HCT116 (cell line): ENCODE measurements at regions not wholly inside any gene's neighbourhood (a gene's known extent, or its start where the extent isn't known, plus 50 kb on each side); places are given as distances from the start of the nearest gene placed in this dataset.
A peak's percentile ranks its signal among the peaks of the same experiment; 100 is the strongest.
"Not testable (repeated sequence)": the region's sequence is repeated elsewhere in the genome, so short reads cannot be mapped to it uniquely, and the experiment has no call there.

Experiments used
- ATAC-seq: fragments of 200-7000 bp; cut with Tn5 transposase; 2 replicates; pipeline ENCODE4 v1.9.1; 2020; ENCODE audit warnings: mild to moderate bottlenecking, moderate library complexity
- BruUV-seq: library from RNA; stranded (reverse); fragments of 400-500 nt; replicated peaks from 2 replicates; lab custom pipeline; 2021; lab: Mats Ljungman, UMichigan
- CTCF ChIA-PET: fragments of 300-600 bp; sonication (Branson Sonifier 250); formaldehyde crosslinking; loops from one replicate; lab custom pipeline; 2021; ENCODE audit warnings: antibody characterized with exemption; lab: Charles Lee
- POLR2A ChIA-PET: fragments of 300-600, 350-600 bp; sonication (Branson Sonifier 250); formaldehyde crosslinking; loops from one replicate; lab custom pipeline; 2021; ENCODE audit warnings: antibody characterized with exemption; lab: Charles Lee
- RAD21 ChIA-PET, 2 experiments: fragments of 300-600 bp; sonication (Branson Sonifier 250); formaldehyde crosslinking; loops; one replicate each; lab custom pipeline; 2023; ENCODE audit warnings: low total read pairs in 2 of 2; ENCODE audit not compliant: uncharacterized antibody in 2 of 2, unreplicated experiment in 2 of 2, low non-redundant PET in 1 of 2; lab: Charles Lee
- DNase-seq: peaks from one replicate; pipeline ENCODE4 v3.0.0-alpha.2; 2010; ENCODE audit warnings: low read depth, low spot score
- H2AFZ ChIP-seq: fragments of 200-600 bp; shearing (Covaris generic), sonication (generic); 2 replicates; pipeline ENCODE4 v1.6.1; 2017; ENCODE audit warnings: low read depth, mixed run types, mixed read lengths, antibody characterized with exemption, low read length; ENCODE audit not compliant: poor library complexity, severe bottlenecking
- H3K27ac ChIP-seq: 2 replicates; pipeline ENCODE4 v1.5.1; 2012; ENCODE audit warnings: low read depth, low read length
- H3K27me3 ChIP-seq: fragments of 200-600 bp; sonication (generic); 2 replicates; pipeline ENCODE4 v1.6.1; 2016; ENCODE audit warnings: mixed run types, low read length, mixed read lengths; ENCODE audit not compliant: insufficient read depth
- H3K36me3 ChIP-seq, 2 experiments: fragments of 200-500 bp in 1 of 2; fragments of 200-600 bp in 1 of 2; sonication (Bioruptor generic) in 1 of 2; sonication (generic) in 1 of 2; 2 replicates each; pipeline versions ENCODE4 v1.5.1 to v1.6.1; 2014 to 2016; ENCODE audit warnings: low read length in 2 of 2, inconsistent platforms in 1 of 2, mixed read lengths in 1 of 2, mixed run types in 1 of 2; ENCODE audit not compliant: insufficient read depth in 2 of 2, control insufficient read depth in 1 of 2
- H3K4me1 ChIP-seq, 2 experiments: fragments of 200-600 bp in 1 of 2; sonication (generic) in 1 of 2; 2 replicates each; pipeline versions ENCODE4 v1.5.1 to v1.6.1; 2012 to 2017; ENCODE audit warnings: low read length in 2 of 2, inconsistent platforms in 1 of 2, mild to moderate bottlenecking in 1 of 2, mixed read lengths in 1 of 2, mixed run types in 1 of 2, moderate library complexity in 1 of 2; ENCODE audit not compliant: insufficient read depth in 2 of 2, control insufficient read depth in 1 of 2
- H3K4me2 ChIP-seq: fragments of 200-600 bp; sonication (generic); 2 replicates; pipeline ENCODE4 v1.6.1; 2017; ENCODE audit warnings: mixed run types, low read length, mixed read lengths
- H3K4me3 ChIP-seq, 2 experiments: fragments of 200-600 bp in 1 of 2; sonication (generic) in 1 of 2; replicated peaks in 1 of 2; 2 replicates each; pipeline ENCODE4 v1.5.1; 2011 to 2016; ENCODE audit warnings: low read length in 2 of 2, control low read depth in 1 of 2, low read depth in 1 of 2, mild to moderate bottlenecking in 1 of 2, mixed read lengths in 1 of 2, mixed run types in 1 of 2
- H3K79me2 ChIP-seq: fragments of 200-600 bp; sonication (generic); 2 replicates; pipeline ENCODE4 v1.6.1; 2017; ENCODE audit warnings: mild to moderate bottlenecking, mixed run types, low read length, moderate library complexity, mixed read lengths; ENCODE audit not compliant: insufficient read depth
- H3K9ac ChIP-seq: fragments of 200-600 bp; sonication (generic); 2 replicates; pipeline ENCODE4 v1.6.1; 2016; ENCODE audit warnings: low read length, mixed read lengths
- H3K9me2 ChIP-seq: fragments of 200-600 bp; sonication (generic), shearing (Covaris generic); 2 replicates; pipeline ENCODE4 v1.6.1; 2017; ENCODE audit warnings: mixed run types, mild to moderate bottlenecking, moderate library complexity; ENCODE audit not compliant: insufficient read depth
- H3K9me3 ChIP-seq, 2 experiments: fragments of 200-500 bp in 1 of 2; fragments of 200-600 bp in 1 of 2; sonication (Bioruptor generic) in 1 of 2; sonication (generic) in 1 of 2; 2 replicates each; pipeline ENCODE4 v1.6.1; 2014 to 2017; ENCODE audit warnings: low read length in 2 of 2, mixed read lengths in 2 of 2, inconsistent platforms in 1 of 2, low read depth in 1 of 2, mild to moderate bottlenecking in 1 of 2, mixed run types in 1 of 2, moderate library complexity in 1 of 2; ENCODE audit not compliant: control insufficient read depth in 1 of 2, insufficient read depth in 1 of 2
- H4K20me1 ChIP-seq: fragments of 200-600 bp; sonication (generic), shearing (Covaris generic); 2 replicates; pipeline ENCODE4 v1.6.1; 2017; ENCODE audit warnings: mixed run types, mild to moderate bottlenecking, moderate library complexity; ENCODE audit not compliant: insufficient read depth
- CEBPB ChIP-seq: IDR thresholded peaks from 2 replicates; pipeline ENCODE4 v1.6.1; 2012; ENCODE audit warnings: low read depth
- EZH2phosphoT487 ChIP-seq: fragments of 200-600 bp; IDR thresholded peaks from 2 replicates; pipeline ENCODE4 v1.6.1; 2018; ENCODE audit warnings: antibody characterized with exemption, borderline replicate concordance
- FOSL1 ChIP-seq: IDR thresholded peaks from 2 replicates; pipeline ENCODE4 v1.6.1; 2012; ENCODE audit warnings: low read depth
- POLR2A ChIP-seq: IDR thresholded peaks from 2 replicates; pipeline ENCODE4 v1.7.0; 2011; ENCODE audit warnings: borderline replicate concordance; ENCODE audit not compliant: insufficient read depth, insufficient read length; ENCODE audit errors: extremely low read depth
- SP1 ChIP-seq: IDR thresholded peaks from 2 replicates; pipeline ENCODE4 v1.6.1; 2012; ENCODE audit warnings: low read depth
- SRF ChIP-seq: IDR thresholded peaks from 2 replicates; pipeline ENCODE4 v1.6.1; 2012; ENCODE audit warnings: low read depth
- intact Hi-C: fragments of 100-400 bp; cut with micrococcal nuclease; formaldehyde crosslinking; loops from 2 replicates; pipeline ENCODE4 v1.10.0; 2022
- TF ChIP-seq, protein P1 (sequence below): IDR thresholded peaks from 2 replicates; pipeline ENCODE4 v1.6.1; 2012; ENCODE audit warnings: low read depth
- TF ChIP-seq, protein P2 (sequence below): IDR thresholded peaks from 2 replicates; pipeline ENCODE4 v1.6.1; 2011; ENCODE audit warnings: mild to moderate bottlenecking, low read length, moderate library complexity; ENCODE audit not compliant: insufficient replicate concordance; ENCODE audit errors: extremely low read depth

DNA sequence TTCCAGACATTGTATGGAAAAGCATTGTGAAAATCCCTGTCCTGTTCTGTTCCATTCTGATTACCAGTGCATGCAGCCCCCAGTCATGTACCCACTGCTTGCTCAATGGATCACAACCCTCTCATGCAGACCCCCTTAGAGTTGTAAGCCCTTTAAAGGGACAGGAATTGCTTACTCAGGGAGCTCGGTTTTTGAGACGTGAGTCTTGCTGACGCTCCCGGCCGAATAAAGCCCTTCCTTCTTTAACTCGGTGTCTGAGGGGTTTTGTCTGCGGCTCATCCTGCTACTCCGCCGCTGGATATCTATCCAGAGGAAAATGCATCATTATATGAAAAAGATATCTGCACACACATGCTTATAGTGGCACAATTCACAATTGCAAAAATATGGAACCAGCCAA is 1425.6 kb downstream of the STIM2 start:
- H3K27ac ChIP-seq, H3K4me1 ChIP-seq, H3K9me2 ChIP-seq, H2AFZ ChIP-seq, H3K36me3 ChIP-seq, CTCF ChIA-PET, H3K79me2 ChIP-seq, H3K27me3 ChIP-seq, DNase-seq, intact Hi-C loops, H3K4me2 ChIP-seq, H3K4me3 ChIP-seq, ATAC-seq, H3K9ac ChIP-seq, POLR2A ChIA-PET, RAD21 ChIA-PET, BruUV-seq, H3K9me3 ChIP-seq, H4K20me1 ChIP-seq: not testable (repeated sequence)

DNA sequence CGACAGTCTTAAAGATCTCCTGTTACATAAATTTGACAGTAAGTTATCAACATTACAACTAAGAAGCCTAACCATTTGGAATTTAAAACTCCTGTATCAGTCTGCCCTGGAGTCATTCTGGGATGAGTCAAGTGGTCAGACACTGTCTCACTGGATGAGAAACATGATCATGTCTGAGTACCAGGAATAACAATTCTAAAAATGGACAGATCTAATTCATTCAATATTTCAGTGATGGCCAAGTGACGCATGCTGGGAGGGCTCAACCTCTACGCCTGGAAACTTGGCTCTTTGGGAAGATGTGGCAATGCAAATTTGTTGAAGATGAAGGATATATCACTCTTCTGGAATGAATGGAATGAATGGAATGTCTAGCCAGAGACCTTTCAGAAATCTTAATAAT is 1427.2 kb downstream of the STIM2 start:
- intact Hi-C loops: no loop called here
- no peak overlapping the region for H3K27ac ChIP-seq

More for the DNA sequence above, 1427.2 kb downstream of the STIM2 start:
- TF ChIP-seq, protein P1, sequence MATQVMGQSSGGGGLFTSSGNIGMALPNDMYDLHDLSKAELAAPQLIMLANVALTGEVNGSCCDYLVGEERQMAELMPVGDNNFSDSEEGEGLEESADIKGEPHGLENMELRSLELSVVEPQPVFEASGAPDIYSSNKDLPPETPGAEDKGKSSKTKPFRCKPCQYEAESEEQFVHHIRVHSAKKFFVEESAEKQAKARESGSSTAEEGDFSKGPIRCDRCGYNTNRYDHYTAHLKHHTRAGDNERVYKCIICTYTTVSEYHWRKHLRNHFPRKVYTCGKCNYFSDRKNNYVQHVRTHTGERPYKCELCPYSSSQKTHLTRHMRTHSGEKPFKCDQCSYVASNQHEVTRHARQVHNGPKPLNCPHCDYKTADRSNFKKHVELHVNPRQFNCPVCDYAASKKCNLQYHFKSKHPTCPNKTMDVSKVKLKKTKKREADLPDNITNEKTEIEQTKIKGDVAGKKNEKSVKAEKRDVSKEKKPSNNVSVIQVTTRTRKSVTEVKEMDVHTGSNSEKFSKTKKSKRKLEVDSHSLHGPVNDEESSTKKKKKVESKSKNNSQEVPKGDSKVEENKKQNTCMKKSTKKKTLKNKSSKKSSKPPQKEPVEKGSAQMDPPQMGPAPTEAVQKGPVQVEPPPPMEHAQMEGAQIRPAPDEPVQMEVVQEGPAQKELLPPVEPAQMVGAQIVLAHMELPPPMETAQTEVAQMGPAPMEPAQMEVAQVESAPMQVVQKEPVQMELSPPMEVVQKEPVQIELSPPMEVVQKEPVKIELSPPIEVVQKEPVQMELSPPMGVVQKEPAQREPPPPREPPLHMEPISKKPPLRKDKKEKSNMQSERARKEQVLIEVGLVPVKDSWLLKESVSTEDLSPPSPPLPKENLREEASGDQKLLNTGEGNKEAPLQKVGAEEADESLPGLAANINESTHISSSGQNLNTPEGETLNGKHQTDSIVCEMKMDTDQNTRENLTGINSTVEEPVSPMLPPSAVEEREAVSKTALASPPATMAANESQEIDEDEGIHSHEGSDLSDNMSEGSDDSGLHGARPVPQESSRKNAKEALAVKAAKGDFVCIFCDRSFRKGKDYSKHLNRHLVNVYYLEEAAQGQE: no peak
- TF ChIP-seq FOSL1 (no peak), POLR2A (no peak), SP1 (no peak), SRF (no peak), CEBPB (no peak), EZH2phosphoT487 (no peak)
- TF ChIP-seq, protein P2, sequence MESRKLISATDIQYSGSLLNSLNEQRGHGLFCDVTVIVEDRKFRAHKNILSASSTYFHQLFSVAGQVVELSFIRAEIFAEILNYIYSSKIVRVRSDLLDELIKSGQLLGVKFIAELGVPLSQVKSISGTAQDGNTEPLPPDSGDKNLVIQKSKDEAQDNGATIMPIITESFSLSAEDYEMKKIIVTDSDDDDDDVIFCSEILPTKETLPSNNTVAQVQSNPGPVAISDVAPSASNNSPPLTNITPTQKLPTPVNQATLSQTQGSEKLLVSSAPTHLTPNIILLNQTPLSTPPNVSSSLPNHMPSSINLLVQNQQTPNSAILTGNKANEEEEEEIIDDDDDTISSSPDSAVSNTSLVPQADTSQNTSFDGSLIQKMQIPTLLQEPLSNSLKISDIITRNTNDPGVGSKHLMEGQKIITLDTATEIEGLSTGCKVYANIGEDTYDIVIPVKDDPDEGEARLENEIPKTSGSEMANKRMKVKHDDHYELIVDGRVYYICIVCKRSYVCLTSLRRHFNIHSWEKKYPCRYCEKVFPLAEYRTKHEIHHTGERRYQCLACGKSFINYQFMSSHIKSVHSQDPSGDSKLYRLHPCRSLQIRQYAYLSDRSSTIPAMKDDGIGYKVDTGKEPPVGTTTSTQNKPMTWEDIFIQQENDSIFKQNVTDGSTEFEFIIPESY: no peak
- Histone ChIP-seq H3K27me3 (no peaks in the 10 kb centered on the region), H4K20me1 (no peaks in the 10 kb centered on the region), H2AFZ (no peak overlapping the region), H3K4me2 (no peak overlapping the region), H3K79me2 (no peaks in the 10 kb centered on the region), H3K36me3 (no peaks in the 10 kb centered on the region), H3K9ac (no peak overlapping the region), H3K9me2 (no peaks in the 10 kb centered on the region), H3K9me3 (no peaks in the 10 kb centered on the region), H3K4me1 (peaks cover 0 to 8% of the 10 kb centered on the region in 2 experiments; a peak in 1 of 4 replicates), H3K4me3 (no peak overlapping the region)
- ChIA-PET CTCF (no interaction called here), RAD21 (no interaction called here), POLR2A (no interaction called here)
- BruUV-seq: no TSS peak
- no peak for DNase-seq
- peak; percentile 40; the same call in 1 of the 2 replicates for ATAC-seq
